WI38 (cell line): ENCODE measurements at regions not wholly inside any gene's neighbourhood (a gene's known extent, or its start where the extent isn't known, plus 50 kb on each side); places are given as distances from the start of the nearest gene placed in this dataset.

ENCODE experiments used
- H3K4me3 ChIP-seq: 2 replicates; pipeline ENCODE4 v1.5.1; 2011; ENCODE audit warnings: low read depth, mild to moderate bottlenecking, control low read depth, low read length
- TF ChIP-seq, protein P1 (sequence below): IDR thresholded peaks from 2 replicates; pipeline ENCODE4 v1.5.1; 2012; ENCODE audit warnings: low read depth, mild to moderate bottlenecking, control low read depth, low read length

GRCh38 chr7:118046086-118046485, 137.9 kb upstream of the LSM8 start:
- H3K4me3 ChIP-seq = no peak overlapping the region
- TF ChIP-seq, protein P1, sequence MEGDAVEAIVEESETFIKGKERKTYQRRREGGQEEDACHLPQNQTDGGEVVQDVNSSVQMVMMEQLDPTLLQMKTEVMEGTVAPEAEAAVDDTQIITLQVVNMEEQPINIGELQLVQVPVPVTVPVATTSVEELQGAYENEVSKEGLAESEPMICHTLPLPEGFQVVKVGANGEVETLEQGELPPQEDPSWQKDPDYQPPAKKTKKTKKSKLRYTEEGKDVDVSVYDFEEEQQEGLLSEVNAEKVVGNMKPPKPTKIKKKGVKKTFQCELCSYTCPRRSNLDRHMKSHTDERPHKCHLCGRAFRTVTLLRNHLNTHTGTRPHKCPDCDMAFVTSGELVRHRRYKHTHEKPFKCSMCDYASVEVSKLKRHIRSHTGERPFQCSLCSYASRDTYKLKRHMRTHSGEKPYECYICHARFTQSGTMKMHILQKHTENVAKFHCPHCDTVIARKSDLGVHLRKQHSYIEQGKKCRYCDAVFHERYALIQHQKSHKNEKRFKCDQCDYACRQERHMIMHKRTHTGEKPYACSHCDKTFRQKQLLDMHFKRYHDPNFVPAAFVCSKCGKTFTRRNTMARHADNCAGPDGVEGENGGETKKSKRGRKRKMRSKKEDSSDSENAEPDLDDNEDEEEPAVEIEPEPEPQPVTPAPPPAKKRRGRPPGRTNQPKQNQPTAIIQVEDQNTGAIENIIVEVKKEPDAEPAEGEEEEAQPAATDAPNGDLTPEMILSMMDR = no peak

- H3K4me3 ChIP-seq = no peak overlapping the region
- TF ChIP-seq, protein P1 = no peak
Measured at GRCh38 chr7:118046801-118047200, 137.2 kb upstream of the LSM8 start.

GRCh38 chr7:118052336-118052735, 131.6 kb upstream of the LSM8 start:
- TF ChIP-seq, protein P1 = no peak
- H3K4me3 ChIP-seq = no peak overlapping the region

DNA sequence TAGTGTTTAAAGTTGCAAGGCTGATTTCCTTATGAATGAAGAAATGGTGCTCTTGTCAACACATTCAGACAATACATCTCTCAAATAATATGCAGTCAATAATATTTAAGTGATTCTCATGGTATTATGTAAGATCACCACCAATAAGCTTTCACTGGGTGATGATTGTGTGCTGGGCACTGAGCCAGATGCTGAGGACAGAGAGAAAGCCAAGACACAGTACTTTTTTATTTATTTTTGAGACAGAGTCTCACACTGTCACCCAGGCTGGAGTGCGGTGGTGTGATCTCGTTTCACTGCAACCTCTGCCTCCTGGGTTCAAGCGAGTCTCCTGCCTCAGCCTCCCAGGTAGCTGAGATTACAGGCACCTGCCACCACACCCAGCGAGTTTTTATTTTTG, 130.6 kb upstream of the LSM8 start:
- TF ChIP-seq, protein P1 = no peak
- no peak overlapping the region for H3K4me3 ChIP-seq

GRCh38 chr7:118054529-118054928, 129.4 kb upstream of the LSM8 start:
- TF ChIP-seq, protein P1 = no peak
- no peak overlapping the region for H3K4me3 ChIP-seq

- TF ChIP-seq, protein P1 = no peak
- H3K4me3 ChIP-seq = no peak overlapping the region
Measured at GRCh38 chr7:118055647-118056046, 128.3 kb upstream of the LSM8 start.

- TF ChIP-seq, protein P1 = no peak
- H3K4me3 ChIP-seq = no peak overlapping the region
Measured at GRCh38 chr7:118057404-118057803, 126.6 kb upstream of the LSM8 start.
